ENCODE measurements at regions not wholly inside any gene's neighbourhood (a gene's known extent, or its start where the extent isn't known, plus 50 kb on each side); places are given as distances from the start of the nearest gene placed in this dataset.

DNA sequence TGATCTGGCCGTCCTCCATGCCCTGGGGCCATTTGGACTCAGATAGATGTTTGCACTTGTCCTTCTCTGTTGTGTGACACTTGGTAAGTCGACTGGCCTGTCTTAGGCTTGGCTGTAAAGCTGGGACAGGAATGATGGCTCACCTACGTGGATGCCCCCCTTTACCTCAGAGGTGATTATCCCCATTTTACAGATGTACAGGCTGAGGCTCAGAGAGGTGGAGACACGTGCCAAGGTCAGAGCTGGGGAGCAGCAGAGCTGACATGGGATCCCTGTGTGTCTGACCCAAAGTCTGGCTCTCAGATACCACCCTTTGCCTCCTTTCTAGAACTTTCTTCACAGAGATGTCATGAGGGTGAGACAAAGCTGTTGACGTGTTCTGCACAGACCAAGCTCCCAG is 71.3 kb upstream of the CIBAR2 start:
- TF ChIP-seq, protein P1, sequence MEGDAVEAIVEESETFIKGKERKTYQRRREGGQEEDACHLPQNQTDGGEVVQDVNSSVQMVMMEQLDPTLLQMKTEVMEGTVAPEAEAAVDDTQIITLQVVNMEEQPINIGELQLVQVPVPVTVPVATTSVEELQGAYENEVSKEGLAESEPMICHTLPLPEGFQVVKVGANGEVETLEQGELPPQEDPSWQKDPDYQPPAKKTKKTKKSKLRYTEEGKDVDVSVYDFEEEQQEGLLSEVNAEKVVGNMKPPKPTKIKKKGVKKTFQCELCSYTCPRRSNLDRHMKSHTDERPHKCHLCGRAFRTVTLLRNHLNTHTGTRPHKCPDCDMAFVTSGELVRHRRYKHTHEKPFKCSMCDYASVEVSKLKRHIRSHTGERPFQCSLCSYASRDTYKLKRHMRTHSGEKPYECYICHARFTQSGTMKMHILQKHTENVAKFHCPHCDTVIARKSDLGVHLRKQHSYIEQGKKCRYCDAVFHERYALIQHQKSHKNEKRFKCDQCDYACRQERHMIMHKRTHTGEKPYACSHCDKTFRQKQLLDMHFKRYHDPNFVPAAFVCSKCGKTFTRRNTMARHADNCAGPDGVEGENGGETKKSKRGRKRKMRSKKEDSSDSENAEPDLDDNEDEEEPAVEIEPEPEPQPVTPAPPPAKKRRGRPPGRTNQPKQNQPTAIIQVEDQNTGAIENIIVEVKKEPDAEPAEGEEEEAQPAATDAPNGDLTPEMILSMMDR (IDR thresholded peaks at IDR 0.05) = no peak
- no peak for TF ChIP-seq POLR2A (IDR thresholded peaks at IDR 0.05)

Data from heart left ventricle (tissue), 13 donors.